Uterus (tissue), 2 donors: ENCODE measurements at regions not wholly inside any gene's neighbourhood (a gene's known extent, or its start where the extent isn't known, plus 50 kb on each side); places are given as distances from the start of the nearest gene placed in this dataset.

Experiments
- POLR2A ChIP-seq, 2 donors: fragments of 450-650 bp; IDR thresholded peaks; one replicate each; pipeline ENCODE4 v1.6.1; 2016; ENCODE audit warnings: antibody characterized with exemption in 2 of 2, mild to moderate bottlenecking in 1 of 2, moderate library complexity in 1 of 2
- TF ChIP-seq, protein P1 (sequence below), 4 experiments: fragments of 200-600 bp in 2 of 4; fragments of 450-650 bp in 2 of 4; sonication (generic) in 2 of 4; IDR thresholded peaks; one replicate each; pipeline ENCODE4 v1.5.1; 2016 to 2019; ENCODE audit warnings: antibody characterized with exemption in 4 of 4, mild to moderate bottlenecking in 2 of 4, moderate library complexity in 1 of 4

DNA sequence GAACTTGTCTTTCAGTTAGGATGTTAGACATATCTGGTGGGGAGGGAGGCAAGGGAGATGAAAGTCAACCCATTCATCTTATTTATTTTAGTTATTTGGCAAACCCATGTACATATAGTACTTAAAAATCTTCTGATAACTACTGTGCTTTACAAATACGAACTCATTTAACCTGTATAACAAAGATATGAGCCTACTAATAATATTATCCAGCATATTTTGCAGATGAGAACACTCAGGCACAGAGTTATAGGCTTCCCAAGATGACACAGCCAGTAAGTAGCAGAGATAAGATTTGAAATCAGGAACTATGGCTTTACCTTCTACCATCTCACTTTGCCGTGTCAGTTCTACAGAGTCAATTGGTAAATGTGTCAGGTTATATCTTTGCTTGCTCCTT, 262.6 kb upstream of the DOK6 start:
- TF ChIP-seq POLR2A (IDR thresholded peaks at IDR 0.05), result no peak
- TF ChIP-seq, protein P1, sequence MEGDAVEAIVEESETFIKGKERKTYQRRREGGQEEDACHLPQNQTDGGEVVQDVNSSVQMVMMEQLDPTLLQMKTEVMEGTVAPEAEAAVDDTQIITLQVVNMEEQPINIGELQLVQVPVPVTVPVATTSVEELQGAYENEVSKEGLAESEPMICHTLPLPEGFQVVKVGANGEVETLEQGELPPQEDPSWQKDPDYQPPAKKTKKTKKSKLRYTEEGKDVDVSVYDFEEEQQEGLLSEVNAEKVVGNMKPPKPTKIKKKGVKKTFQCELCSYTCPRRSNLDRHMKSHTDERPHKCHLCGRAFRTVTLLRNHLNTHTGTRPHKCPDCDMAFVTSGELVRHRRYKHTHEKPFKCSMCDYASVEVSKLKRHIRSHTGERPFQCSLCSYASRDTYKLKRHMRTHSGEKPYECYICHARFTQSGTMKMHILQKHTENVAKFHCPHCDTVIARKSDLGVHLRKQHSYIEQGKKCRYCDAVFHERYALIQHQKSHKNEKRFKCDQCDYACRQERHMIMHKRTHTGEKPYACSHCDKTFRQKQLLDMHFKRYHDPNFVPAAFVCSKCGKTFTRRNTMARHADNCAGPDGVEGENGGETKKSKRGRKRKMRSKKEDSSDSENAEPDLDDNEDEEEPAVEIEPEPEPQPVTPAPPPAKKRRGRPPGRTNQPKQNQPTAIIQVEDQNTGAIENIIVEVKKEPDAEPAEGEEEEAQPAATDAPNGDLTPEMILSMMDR (IDR thresholded peaks at IDR 0.05), result no peak
